NB4 (cell line): ENCODE measurements at regions not wholly inside any gene's neighbourhood (a gene's known extent, or its start where the extent isn't known, plus 50 kb on each side); places are given as distances from the start of the nearest gene placed in this dataset.

ENCODE experiments used
- POLR2A ChIP-seq: IDR thresholded peaks from 2 replicates; pipeline ENCODE4 v1.6.1; 2011; ENCODE audit warnings: mild to moderate bottlenecking; ENCODE audit not compliant: insufficient read length; ENCODE audit errors: extremely low read depth
- TF ChIP-seq, protein P1 (sequence below): IDR thresholded peaks from one replicate; pipeline ENCODE4 v1.5.1; 2012; ENCODE audit warnings: low read depth, low read length

- TF ChIP-seq, protein P1, sequence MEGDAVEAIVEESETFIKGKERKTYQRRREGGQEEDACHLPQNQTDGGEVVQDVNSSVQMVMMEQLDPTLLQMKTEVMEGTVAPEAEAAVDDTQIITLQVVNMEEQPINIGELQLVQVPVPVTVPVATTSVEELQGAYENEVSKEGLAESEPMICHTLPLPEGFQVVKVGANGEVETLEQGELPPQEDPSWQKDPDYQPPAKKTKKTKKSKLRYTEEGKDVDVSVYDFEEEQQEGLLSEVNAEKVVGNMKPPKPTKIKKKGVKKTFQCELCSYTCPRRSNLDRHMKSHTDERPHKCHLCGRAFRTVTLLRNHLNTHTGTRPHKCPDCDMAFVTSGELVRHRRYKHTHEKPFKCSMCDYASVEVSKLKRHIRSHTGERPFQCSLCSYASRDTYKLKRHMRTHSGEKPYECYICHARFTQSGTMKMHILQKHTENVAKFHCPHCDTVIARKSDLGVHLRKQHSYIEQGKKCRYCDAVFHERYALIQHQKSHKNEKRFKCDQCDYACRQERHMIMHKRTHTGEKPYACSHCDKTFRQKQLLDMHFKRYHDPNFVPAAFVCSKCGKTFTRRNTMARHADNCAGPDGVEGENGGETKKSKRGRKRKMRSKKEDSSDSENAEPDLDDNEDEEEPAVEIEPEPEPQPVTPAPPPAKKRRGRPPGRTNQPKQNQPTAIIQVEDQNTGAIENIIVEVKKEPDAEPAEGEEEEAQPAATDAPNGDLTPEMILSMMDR = no peak
- TF ChIP-seq POLR2A = no peak
Observed at GRCh38 chr7:130938661-130939060, 204.7 kb upstream of the KLF14 start.
